ENCODE measurements at regions not wholly inside any gene's neighbourhood (a gene's known extent, or its start where the extent isn't known, plus 50 kb on each side); places are given as distances from the start of the nearest gene placed in this dataset.
A peak's percentile ranks its signal among the peaks of the same experiment; 100 is the strongest.

DNA sequence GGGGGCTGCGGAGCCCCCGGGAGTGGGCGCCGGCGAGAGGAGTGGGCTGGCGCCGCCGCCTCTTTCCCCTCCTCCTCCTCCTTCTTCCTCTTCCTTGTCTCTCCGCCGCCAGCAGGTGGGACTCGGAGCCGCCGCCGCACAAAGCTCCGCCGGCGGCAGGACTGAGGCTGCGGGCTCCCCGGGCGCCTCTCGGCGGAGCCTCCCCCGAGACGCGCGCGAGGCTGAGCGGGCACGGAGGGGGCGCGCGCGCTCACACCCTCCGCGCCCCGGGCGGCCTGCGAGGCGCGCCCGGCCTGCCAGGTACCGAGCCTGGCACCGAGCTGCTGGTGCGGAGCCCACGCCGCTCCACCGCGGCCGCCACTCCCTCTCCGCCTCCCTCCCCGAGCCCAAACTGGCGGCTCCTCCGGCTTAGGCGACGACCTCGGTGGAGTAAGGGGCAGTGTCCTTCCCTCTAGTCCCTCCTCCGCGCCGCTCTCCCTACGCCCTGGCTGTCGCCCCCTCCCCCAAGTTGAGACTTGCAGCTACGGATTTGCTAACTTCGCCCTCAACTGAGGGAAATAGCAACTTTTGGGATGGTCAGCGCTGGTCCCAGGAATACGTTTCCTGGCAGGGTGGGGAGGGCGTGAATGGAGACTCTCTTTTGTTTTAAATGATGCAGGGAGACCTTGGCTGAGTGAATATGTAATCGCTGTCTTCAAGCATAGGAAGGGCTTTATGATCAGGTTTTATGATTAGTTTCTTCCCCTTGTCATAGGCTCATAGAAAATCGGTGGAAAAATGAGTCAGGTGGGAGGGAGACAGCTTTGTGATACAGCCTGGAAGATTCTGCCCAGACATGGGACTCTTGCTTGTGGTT, 199.5 kb upstream of the CAND1 start (continued):
- TF ChIP-seq ZNF18 (tag by site-specific recombination; IDR thresholded peaks at IDR 0.05), result no peak
- no peak for TF ChIP-seq ZSCAN4 (tag by site-specific recombination; IDR thresholded peaks at IDR 0.05)

GRCh38 chr12:67070307-67070600, 198.9 kb upstream of the CAND1 start:
- ChIA-PET POLR2A (no interaction called here), CTCF (interaction anchor here (0.6 to 0.8 kb wide), 2 partner anchors 10 to 44 kb away, joined by 3 read pairs; no protein-coding TSS in a partner anchor)
- no peak for TF ChIP-seq ZNF121 (tag by site-specific recombination; IDR thresholded peaks at IDR 0.05)
- no peak for TF ChIP-seq ZNF488 (tag by site-specific recombination; IDR thresholded peaks at IDR 0.05)
- TF ChIP-seq, protein P1, sequence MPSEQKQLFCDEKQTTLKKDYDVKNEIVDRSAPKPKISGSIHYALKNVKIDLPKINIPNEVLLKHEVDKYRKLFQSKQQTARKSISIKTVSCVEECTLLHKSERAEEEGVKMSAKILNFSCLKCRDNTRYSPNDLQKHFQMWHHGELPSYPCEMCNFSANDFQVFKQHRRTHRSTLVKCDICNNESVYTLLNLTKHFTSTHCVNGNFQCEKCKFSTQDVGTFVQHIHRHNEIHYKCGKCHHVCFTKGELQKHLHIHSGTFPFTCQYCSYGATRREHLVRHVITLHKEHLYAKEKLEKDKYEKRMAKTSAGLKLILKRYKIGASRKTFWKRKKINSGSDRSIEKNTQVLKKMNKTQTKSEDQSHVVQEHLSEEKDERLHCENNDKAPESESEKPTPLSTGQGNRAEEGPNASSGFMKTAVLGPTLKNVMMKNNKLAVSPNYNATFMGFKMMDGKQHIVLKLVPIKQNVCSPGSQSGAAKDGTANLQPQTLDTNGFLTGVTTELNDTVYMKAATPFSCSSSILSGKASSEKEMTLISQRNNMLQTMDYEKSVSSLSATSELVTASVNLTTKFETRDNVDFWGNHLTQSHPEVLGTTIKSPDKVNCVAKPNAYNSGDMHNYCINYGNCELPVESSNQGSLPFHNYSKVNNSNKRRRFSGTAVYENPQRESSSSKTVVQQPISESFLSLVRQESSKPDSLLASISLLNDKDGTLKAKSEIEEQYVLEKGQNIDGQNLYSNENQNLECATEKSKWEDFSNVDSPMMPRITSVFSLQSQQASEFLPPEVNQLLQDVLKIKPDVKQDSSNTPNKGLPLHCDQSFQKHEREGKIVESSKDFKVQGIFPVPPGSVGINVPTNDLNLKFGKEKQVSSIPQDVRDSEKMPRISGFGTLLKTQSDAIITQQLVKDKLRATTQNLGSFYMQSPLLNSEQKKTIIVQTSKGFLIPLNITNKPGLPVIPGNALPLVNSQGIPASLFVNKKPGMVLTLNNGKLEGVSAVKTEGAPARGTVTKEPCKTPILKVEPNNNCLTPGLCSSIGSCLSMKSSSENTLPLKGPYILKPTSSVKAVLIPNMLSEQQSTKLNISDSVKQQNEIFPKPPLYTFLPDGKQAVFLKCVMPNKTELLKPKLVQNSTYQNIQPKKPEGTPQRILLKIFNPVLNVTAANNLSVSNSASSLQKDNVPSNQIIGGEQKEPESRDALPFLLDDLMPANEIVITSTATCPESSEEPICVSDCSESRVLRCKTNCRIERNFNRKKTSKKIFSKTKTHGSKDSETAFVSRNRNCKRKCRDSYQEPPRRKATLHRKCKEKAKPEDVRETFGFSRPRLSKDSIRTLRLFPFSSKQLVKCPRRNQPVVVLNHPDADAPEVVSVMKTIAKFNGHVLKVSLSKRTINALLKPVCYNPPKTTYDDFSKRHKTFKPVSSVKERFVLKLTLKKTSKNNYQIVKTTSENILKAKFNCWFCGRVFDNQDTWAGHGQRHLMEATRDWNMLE (tag by site-specific recombination; conservative IDR thresholded peaks at IDR 0.05; ENCODE audit: low read depth), result no peak
- TF ChIP-seq, protein P2, sequence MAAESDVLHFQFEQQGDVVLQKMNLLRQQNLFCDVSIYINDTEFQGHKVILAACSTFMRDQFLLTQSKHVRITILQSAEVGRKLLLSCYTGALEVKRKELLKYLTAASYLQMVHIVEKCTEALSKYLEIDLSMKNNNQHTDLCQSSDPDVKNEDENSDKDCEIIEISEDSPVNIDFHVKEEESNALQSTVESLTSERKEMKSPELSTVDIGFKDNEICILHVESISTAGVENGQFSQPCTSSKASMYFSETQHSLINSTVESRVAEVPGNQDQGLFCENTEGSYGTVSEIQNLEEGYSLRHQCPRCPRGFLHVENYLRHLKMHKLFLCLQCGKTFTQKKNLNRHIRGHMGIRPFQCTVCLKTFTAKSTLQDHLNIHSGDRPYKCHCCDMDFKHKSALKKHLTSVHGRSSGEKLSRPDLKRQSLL (tag by site-specific recombination; IDR thresholded peaks at IDR 0.05), result no peak
- TF ChIP-seq ZNF341 (tag by site-specific recombination; IDR thresholded peaks at IDR 0.05; ENCODE audit: low read depth), result no peak
- TF ChIP-seq ZNF792 (tag by site-specific recombination; IDR thresholded peaks at IDR 0.05), result no peak
- TF ChIP-seq ZNF140 (tag by site-specific recombination; IDR thresholded peaks at IDR 0.05), result no peak
- no peak for TF ChIP-seq ZNF394 (tag by site-specific recombination; IDR thresholded peaks at IDR 0.05; ENCODE audit: borderline replicate concordance)
- TF ChIP-seq ZNF549 (tag by site-specific recombination; IDR thresholded peaks at IDR 0.05), result no peak
- no peak for TF ChIP-seq ZNF362 (tag by site-specific recombination; IDR thresholded peaks at IDR 0.05)
- TF ChIP-seq, protein P3, sequence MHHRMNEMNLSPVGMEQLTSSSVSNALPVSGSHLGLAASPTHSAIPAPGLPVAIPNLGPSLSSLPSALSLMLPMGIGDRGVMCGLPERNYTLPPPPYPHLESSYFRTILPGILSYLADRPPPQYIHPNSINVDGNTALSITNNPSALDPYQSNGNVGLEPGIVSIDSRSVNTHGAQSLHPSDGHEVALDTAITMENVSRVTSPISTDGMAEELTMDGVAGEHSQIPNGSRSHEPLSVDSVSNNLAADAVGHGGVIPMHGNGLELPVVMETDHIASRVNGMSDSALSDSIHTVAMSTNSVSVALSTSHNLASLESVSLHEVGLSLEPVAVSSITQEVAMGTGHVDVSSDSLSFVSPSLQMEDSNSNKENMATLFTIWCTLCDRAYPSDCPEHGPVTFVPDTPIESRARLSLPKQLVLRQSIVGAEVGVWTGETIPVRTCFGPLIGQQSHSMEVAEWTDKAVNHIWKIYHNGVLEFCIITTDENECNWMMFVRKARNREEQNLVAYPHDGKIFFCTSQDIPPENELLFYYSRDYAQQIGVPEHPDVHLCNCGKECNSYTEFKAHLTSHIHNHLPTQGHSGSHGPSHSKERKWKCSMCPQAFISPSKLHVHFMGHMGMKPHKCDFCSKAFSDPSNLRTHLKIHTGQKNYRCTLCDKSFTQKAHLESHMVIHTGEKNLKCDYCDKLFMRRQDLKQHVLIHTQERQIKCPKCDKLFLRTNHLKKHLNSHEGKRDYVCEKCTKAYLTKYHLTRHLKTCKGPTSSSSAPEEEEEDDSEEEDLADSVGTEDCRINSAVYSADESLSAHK (tag by site-specific recombination; IDR thresholded peaks at IDR 0.05), result no peak
- no peak overlapping the region for H3K27ac ChIP-seq (ENCODE audit: extremely low read depth, low read depth, low read length)
- no peaks in the 10 kb centered on the region for H3K9me3 ChIP-seq (ENCODE audit: control insufficient read depth, insufficient read depth, low read depth, low read length)
- peak overlapping the region; percentile 83; the same call in 1 of the 2 replicates for H3K4me3 ChIP-seq (ENCODE audit: low read depth, low read length)
- H3K4me1 ChIP-seq (ENCODE audit: control insufficient read depth, insufficient read depth, low read length), result peaks cover 7% of the 10 kb centered on the region; the same call in 1 of the 2 replicates
- H3K36me3 ChIP-seq (ENCODE audit: control insufficient read depth in 2 of 2, insufficient read depth in 1 of 2, low read length in 2 of 2), result no peaks in the 10 kb centered on the region
